Prostate gland (tissue), 2 donors: ENCODE measurements at regions not wholly inside any gene's neighbourhood (a gene's known extent, or its start where the extent isn't known, plus 50 kb on each side); places are given as distances from the start of the nearest gene placed in this dataset.

ENCODE experiments used
- DNase-seq: peaks from one replicate; pipeline ENCODE4 v3.0.0-alpha.2; 2019; ENCODE audit warnings: low spot score
- H3K27ac ChIP-seq, 2 donors: fragments of 200-600 bp; sonication (generic); 2 replicates each; pipeline ENCODE4 v1.5.1; 2017 to 2019
- H3K27me3 ChIP-seq: fragments of 200-600 bp; sonication (generic); replicated peaks from 2 replicates; pipeline ENCODE4 v1.5.1; 2019; ENCODE audit not compliant: insufficient read depth
- H3K36me3 ChIP-seq, 2 donors: fragments of 200-600 bp; sonication (generic); 1 replicate in 1 of 2; 2 replicates in 1 of 2; pipeline versions ENCODE4 v1.5.1 to v1.8.1; 2017 to 2019
- H3K4me1 ChIP-seq: fragments of 200-600 bp; sonication (generic); replicated peaks from 2 replicates; pipeline ENCODE4 v1.5.1; 2019
- H3K4me3 ChIP-seq, 2 donors: fragments of 200-600 bp; sonication (generic); 2 replicates each; pipeline ENCODE4 v1.5.1; 2017 to 2019
- H3K9me3 ChIP-seq: fragments of 200-600 bp; sonication (generic); 2 replicates; pipeline ENCODE4 v1.5.1; 2017
- POLR2A ChIP-seq: fragments of 450-650 bp; IDR thresholded peaks from one replicate; pipeline ENCODE4 v1.6.1; 2016; ENCODE audit warnings: antibody characterized with exemption, mild to moderate bottlenecking
- POLR2AphosphoS5 ChIP-seq: sonication (generic); formaldehyde crosslinking; IDR thresholded peaks from one replicate; pipeline ENCODE4 v1.6.1; 2017; ENCODE audit warnings: antibody characterized with exemption
- WGBS: methylation state at CpG from one replicate; pipeline ENCODE4 v1.1.5; 2018; 5-methylcytosine and 5-hydroxymethylcytosine counted together
- intact Hi-C: fragments of 100-400 bp; cut with DNase I; formaldehyde crosslinking; loops from one replicate; pipeline ENCODE4 v1.14.2; 2022
- TF ChIP-seq, protein P1 (sequence below), 4 experiments: fragments of 200-600 bp in 2 of 4; fragments of 450-650 bp in 2 of 4; sonication (generic) in 2 of 4; IDR thresholded peaks; 1 replicate in 3 of 4; 2 replicates in 1 of 4; pipeline ENCODE4 v1.5.1; 2016 to 2019; ENCODE audit warnings: antibody characterized with exemption in 4 of 4, mild to moderate bottlenecking in 2 of 4, moderate library complexity in 2 of 4

DNA sequence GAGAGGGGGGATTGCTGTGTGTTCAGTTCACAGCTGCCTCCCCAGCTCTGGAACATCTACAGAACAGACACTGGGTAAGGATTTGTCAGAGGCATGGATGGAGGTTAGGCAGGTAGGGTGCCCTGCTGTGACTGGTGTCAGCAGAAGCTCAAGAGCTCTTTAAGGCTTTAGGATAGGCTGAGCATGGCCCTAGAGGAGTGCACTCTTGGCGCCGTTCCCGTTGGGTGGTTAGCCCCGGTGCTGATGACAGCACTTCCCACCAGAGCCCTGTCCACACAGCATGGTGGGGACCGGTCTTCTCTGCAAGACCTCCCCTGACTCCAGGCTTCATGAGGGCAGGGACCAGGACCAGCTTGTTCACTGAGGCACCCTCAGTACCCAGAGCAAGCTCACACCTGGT, 262.0 kb downstream of the BMP7 start:
- 93% methylated on average over 5 of the region's 5 CpGs for WGBS
- no peaks in the 10 kb centered on the region for H3K9me3 ChIP-seq

DNA sequence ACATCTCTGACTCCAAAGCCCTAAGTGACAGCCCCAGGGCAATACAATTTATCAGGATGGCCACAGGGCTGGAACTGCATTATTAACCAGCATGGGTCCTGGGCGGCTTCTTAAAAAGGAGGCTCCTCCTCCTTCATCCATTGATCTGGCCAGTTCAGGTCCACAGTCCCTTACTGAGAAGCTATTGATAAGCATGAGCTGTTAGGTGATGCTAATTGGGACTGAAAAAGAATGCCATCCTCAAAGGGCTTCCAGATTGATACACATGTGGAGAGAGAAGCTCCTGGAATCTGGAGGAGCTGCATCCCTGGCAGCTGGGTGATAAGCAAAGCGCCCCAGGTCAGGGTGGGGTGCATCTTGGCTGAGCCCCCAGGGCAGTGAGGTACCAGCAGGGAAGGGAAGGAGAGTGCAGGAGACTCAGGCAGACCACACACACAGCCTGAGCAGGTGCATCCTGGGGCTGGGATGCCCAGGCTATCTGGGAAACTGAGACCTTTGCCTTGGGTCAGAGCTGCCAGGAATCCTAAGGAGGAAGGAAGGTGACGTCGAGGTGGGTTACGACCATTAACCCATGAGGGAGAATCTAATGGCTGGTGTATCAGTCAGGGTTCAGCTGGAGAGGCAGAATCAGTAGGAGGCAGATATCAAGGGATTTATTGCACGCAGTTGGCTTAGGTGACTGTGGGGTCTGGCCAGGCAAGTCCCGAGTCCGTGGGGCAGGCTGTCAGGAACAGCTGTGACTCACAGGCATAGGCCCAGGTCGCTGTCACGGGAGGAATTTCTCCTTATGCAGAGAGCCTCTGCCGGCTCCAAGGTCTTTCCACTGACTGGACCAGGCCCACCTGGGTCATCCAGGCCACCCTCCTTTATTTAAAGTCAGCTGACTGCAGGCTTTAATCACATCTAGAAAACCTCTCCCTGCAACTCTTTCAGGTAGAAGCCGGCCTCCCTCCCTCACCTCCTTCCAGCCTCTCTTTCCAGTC, 261.2 kb downstream of the BMP7 start:
- H3K4me1 ChIP-seq = no peaks in the 10 kb centered on the region
- H3K4me3 ChIP-seq = no peak overlapping the region
- 59% methylated on average over 12 of the region's 12 CpGs for WGBS
- no peaks in the 10 kb centered on the region for H3K36me3 ChIP-seq
- peaks cover 5% of the 10 kb centered on the region for H3K27me3 ChIP-seq
- H3K9me3 ChIP-seq = no peaks in the 10 kb centered on the region
- TF ChIP-seq, protein P1, sequence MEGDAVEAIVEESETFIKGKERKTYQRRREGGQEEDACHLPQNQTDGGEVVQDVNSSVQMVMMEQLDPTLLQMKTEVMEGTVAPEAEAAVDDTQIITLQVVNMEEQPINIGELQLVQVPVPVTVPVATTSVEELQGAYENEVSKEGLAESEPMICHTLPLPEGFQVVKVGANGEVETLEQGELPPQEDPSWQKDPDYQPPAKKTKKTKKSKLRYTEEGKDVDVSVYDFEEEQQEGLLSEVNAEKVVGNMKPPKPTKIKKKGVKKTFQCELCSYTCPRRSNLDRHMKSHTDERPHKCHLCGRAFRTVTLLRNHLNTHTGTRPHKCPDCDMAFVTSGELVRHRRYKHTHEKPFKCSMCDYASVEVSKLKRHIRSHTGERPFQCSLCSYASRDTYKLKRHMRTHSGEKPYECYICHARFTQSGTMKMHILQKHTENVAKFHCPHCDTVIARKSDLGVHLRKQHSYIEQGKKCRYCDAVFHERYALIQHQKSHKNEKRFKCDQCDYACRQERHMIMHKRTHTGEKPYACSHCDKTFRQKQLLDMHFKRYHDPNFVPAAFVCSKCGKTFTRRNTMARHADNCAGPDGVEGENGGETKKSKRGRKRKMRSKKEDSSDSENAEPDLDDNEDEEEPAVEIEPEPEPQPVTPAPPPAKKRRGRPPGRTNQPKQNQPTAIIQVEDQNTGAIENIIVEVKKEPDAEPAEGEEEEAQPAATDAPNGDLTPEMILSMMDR (IDR thresholded peaks at IDR 0.05) = no peak
- TF ChIP-seq POLR2A = no peak
- TF ChIP-seq POLR2AphosphoS5 = no peak
- DNase-seq = no peak
- intact Hi-C loops = no loop called here
- H3K27ac ChIP-seq = no peak overlapping the region

More for the DNA sequence above, 262.0 kb downstream of the BMP7 start:
- Histone ChIP-seq H3K27ac (no peak overlapping the region), H3K4me1 (no peaks in the 10 kb centered on the region), H3K4me3 (no peak overlapping the region), H3K36me3 (no peaks in the 10 kb centered on the region), H3K27me3 (peaks cover 5% of the 10 kb centered on the region)
- intact Hi-C loops = no loop called here
- no peak for DNase-seq
- TF ChIP-seq, protein P1 (IDR thresholded peaks at IDR 0.05) = no peak
- TF ChIP-seq POLR2AphosphoS5 (no peak), POLR2A (no peak)

DNA sequence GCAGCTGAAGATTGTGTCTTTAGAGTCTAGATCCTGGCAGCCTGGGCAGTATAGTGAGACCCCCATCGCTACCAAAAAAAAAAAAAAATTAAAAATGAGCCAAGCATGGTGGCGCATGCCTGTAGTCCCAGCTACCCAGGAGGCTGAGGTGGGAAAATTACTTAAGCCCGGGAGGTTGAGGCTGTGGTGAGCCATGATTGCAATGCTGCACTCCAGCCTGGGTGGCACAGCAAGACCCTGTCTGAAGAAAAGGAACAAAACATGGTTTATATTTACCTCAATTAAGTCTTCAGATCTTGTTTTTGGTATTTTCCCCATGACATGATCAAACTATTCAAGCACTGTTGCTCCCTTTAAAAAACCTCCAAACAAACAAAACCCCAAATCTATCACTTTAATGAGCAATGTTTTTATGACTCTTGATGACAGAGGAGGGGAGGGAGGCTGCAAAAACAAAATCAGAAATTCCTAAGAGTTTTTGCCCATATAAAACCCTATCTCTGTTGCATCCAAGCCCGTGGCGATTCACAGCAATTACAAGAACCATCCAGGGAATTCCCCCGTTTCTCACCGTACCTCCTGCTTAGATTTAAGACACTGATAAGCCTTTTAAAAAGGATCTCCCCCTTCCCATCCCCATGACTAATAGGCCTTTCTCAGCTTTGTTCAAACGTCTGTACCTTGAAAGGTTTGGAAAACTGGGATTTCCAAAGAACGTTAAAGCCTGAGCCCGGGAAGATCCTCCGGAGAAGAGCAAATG, 259.9 kb downstream of the BMP7 start:
- Histone ChIP-seq H3K27ac (no peak overlapping the region), H3K27me3 (peaks cover 5% of the 10 kb centered on the region), H3K4me1 (no peaks in the 10 kb centered on the region), H3K4me3 (no peak overlapping the region), H3K36me3 (no peaks in the 10 kb centered on the region), H3K9me3 (no peaks in the 10 kb centered on the region)
- WGBS = 25% methylated on average over 11 of the region's 11 CpGs
- TF ChIP-seq POLR2AphosphoS5 = peak; percentile 28
- TF ChIP-seq, protein P1 (IDR thresholded peaks at IDR 0.05) = no peak
- DNase-seq = no peak
- intact Hi-C loops = no loop called here

DNA sequence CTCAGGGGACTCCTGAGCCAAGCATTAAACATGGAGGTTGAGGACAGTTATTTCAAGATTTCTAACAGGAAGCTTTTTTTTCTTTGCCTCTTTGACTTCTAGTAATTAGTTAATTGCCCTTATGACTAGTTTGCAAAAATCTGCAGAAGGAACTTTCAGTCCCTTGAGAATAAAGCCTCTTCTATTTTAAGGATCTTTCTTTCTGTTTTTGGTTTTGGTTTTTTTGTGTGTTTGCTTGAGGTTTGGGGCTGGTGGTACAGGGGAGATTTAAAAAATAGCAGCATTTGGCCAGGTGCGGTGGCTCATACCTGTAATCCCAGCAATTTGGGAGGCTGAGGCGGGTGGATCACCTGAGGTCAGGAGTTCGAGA, 259.3 kb downstream of the BMP7 start:
- intact Hi-C loops = no loop called here
- no peak for DNase-seq
- WGBS = 89% methylated on average over 3 of the region's 3 CpGs
- no peak for TF ChIP-seq POLR2A
- no peak for TF ChIP-seq POLR2AphosphoS5
- TF ChIP-seq, protein P1 (IDR thresholded peaks at IDR 0.05) = no peak
- no peak overlapping the region for H3K4me3 ChIP-seq
- peaks cover 5% of the 10 kb centered on the region for H3K27me3 ChIP-seq
- no peaks in the 10 kb centered on the region for H3K4me1 ChIP-seq
- no peaks in the 10 kb centered on the region for H3K36me3 ChIP-seq
- H3K27ac ChIP-seq = no peak overlapping the region
- H3K9me3 ChIP-seq = no peaks in the 10 kb centered on the region
